Central memory CD8-positive, alpha-beta T cell (primary cell): ENCODE measurements at regions not wholly inside any gene's neighbourhood (a gene's known extent, or its start where the extent isn't known, plus 50 kb on each side); places are given as distances from the start of the nearest gene placed in this dataset.

ENCODE experiments used
- ATAC-seq: fragments of 150-1000 bp; cut with Tn5 transposase; replicated peaks from 2 replicates; pipeline ENCODE4 v1.10.0; 2022; ENCODE audit warnings: mild to moderate bottlenecking, moderate FRiP score, moderate number of reproducible peaks; ENCODE audit not compliant: poor library complexity, severe bottlenecking; ENCODE audit errors: extremely low read depth
- DNase-seq, 2 donors: peaks; one replicate each; pipeline ENCODE4 v3.0.0; 2021; ENCODE audit warnings: low spot score in 2 of 2
- H3K27ac Mint-ChIP-seq: one replicate; pipeline ENCODE4 v1.8.0; 2022; ENCODE audit warnings: low read depth, mild to moderate bottlenecking, moderate library complexity, mixed read lengths
- H3K27me3 Mint-ChIP-seq: one replicate; pipeline ENCODE4 v1.8.0; 2022; ENCODE audit warnings: mixed read lengths
- H3K36me3 Mint-ChIP-seq: one replicate; pipeline ENCODE4 v1.8.0; 2022; ENCODE audit warnings: mild to moderate bottlenecking, moderate library complexity, mixed read lengths; ENCODE audit not compliant: insufficient read depth
- H3K4me1 Mint-ChIP-seq: one replicate; pipeline ENCODE4 v1.8.0; 2022; ENCODE audit warnings: mixed read lengths
- H3K4me3 Mint-ChIP-seq: one replicate; pipeline ENCODE4 v1.8.0; 2022; ENCODE audit warnings: mild to moderate bottlenecking, moderate library complexity, mixed read lengths
- H3K9me3 Mint-ChIP-seq: one replicate; pipeline ENCODE4 v1.8.0; 2022; ENCODE audit warnings: mixed read lengths

DNA sequence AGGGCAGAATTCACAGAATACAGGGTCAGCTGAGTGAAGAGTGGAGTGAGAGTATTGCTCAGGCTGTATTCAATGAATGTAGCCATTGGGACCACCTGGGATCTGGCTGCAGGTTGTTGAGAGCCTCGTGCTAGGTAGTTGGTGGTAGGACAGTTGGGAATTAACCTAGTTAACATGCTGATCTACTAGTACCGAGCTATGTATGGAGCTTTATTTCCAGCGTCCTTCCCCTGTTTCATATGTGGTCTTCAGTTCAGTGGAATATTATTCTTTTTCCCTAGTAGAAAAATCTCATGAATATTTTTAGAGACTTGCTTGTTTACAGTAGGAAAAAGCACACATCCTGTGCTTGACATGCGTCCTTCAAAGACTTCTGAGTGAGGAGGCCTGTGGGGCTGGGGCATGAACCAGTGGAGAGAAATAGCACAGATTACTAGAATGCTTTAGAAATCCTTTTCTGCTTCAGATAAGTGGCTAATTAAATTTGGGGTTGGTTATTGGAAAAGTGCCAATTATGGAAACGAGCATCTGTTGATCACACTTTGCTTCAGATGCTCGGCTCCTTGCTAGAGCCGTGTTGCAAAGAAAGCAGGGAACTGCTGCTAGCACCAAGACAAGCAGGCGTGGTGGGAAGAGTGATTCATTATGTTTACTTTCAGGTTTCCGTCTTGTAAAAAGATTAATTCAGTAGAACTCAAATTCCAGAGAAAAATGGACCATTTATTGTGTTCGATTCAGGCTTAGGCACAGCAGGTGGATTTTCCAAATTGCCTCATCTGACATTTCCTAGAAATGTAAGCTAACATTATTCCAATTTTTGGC, 53.6 kb downstream of the ARF6 start:
- Mint-ChIP-seq H3K27me3 (no peaks in the 10 kb centered on the region), H3K9me3 (peaks cover 9% of the 10 kb centered on the region), H3K36me3 (peaks cover 1% of the 10 kb centered on the region), H3K4me1 (peaks cover 56% of the 10 kb centered on the region), H3K27ac (peak overlapping the region; percentile 89), H3K4me3 (peak overlapping the region; percentile 33)
- no peak for DNase-seq
- ATAC-seq, result peak; percentile 46

DNA sequence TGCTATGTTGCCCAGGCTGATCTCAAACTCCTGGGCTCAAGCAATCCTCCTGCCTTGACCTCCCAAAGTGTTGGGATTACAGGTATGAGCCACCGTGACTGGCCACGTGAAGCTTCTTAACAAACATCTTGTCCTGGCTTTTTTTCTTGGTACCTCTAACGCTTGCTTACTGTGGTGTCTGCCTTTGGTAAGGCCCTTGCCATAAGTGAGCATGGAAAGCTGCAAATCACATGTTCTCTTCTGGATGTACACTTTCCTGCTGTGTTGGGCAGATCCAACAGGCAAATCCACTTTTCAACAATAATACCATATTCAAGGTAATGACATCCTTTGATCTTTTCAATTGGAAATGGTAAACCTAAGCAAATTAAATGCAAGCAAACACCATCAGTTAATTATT, 54.6 kb downstream of the ARF6 start:
- H3K36me3 Mint-ChIP-seq, result peaks cover 1% of the 10 kb centered on the region
- H3K4me3 Mint-ChIP-seq, result no peak overlapping the region
- no peak for DNase-seq
- H3K4me1 Mint-ChIP-seq, result peaks cover 57% of the 10 kb centered on the region
- no peak for ATAC-seq
- peaks cover 4% of the 10 kb centered on the region for H3K9me3 Mint-ChIP-seq
- H3K27me3 Mint-ChIP-seq, result no peaks in the 10 kb centered on the region
- H3K27ac Mint-ChIP-seq, result peak overlapping the region; percentile 29

DNA sequence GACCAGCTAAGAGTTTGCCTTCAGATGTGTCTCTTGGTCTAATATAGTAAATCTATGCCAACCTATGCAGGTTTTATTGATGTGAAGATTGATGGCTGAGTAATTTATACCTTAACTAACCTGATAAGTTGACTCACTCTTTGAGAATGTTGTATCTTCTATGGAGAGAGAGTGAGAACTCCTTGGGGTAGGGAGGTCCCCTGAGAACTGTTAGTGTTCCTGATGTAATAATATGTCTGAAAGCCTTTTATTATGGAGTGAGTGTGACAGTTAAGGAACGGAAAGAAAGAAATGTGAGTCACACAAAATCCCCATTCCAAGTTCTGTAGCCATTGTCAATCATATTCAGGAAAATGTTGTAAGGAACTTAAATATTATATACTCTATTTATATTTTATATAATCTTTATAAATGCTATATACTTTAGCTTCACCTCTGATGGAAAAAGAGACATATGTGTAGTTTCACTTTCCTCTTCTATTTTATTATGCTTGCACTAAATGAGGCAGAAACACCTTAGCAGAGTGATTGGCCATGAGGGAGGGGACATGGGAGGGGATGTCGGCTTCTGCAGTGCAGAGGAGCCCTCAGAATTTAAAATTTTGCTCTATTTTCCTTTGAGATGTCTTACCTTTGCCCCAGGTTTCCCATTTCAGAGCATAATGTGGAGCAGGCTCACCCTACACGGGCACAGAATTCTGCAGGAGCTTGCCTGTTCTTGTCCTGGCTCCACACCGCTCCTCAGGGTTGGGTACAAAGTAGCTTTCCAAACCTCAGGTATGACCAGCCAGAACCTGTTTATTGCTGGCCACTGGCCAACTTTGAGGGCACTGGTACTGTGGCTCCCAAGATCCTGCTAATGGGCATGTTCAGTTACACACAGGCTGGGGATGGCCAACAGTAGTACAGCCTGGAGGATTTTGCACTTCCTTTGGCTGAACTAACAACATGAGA, 57.7 kb downstream of the ARF6 start:
- DNase-seq (no peak), ATAC-seq (no peak)
- no peaks in the 10 kb centered on the region for H3K9me3 Mint-ChIP-seq
- peaks cover 44% of the 10 kb centered on the region for H3K4me1 Mint-ChIP-seq
- H3K27ac Mint-ChIP-seq, result no peak overlapping the region
- H3K36me3 Mint-ChIP-seq, result peaks cover 1% of the 10 kb centered on the region
- no peaks in the 10 kb centered on the region for H3K27me3 Mint-ChIP-seq
- no peak overlapping the region for H3K4me3 Mint-ChIP-seq

DNA sequence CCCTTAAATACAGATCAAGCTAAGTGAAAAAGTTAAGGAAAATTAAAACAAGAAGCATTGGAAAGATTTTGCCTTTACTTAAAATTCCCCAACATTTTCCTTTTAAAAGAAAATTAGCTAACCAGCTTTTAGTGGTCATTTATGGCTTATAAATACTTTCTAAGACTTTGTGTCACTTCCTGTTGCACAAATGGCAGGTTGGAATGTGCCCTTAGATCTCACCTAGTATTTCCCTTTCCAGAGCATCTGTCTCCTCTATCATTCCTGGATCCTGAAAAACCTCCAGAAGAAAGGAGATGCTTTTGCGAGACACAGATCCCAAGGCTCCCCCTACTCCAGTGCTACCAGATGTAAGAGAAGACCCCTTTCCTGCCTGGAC, 58.3 kb downstream of the ARF6 start:
- H3K9me3 Mint-ChIP-seq, result no peaks in the 10 kb centered on the region
- H3K27ac Mint-ChIP-seq, result no peak overlapping the region
- peaks cover 38% of the 10 kb centered on the region for H3K4me1 Mint-ChIP-seq
- no peak for DNase-seq
- peaks cover 1% of the 10 kb centered on the region for H3K36me3 Mint-ChIP-seq
- ATAC-seq, result no peak
- H3K4me3 Mint-ChIP-seq, result no peak overlapping the region
- H3K27me3 Mint-ChIP-seq, result no peaks in the 10 kb centered on the region

DNA sequence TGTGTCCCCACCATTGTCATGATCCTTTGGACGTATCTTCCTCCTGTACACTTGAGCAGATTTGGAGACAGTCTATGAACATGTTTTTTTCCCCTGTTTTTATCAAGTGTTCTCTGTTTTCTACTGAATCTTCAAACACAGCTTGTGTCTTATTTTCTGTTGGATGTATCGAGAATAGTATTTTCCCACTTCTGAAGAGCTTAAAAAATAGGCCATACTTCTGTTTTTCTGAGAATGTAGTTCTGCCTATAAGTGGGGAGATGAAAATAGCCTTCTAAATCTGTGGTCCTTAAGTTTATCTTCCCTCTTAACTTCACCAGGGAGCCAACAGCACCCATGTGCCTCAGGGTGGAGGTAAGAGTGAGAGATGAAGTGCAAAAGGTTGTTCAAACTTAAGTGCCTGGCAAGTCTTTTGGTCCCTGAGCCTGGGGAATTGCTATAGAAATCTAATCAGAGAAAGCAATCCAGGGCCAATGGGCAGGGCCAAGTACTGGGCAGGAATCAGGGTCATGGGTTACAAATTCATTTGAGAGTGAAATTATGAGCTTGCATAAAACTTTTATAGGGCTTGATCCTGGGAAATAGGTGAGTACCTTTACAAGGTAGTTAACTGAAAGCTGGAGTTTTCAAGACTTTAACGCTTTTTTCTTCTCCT, 58.9 kb downstream of the ARF6 start:
- H3K36me3 Mint-ChIP-seq, result no peaks in the 10 kb centered on the region

DNA sequence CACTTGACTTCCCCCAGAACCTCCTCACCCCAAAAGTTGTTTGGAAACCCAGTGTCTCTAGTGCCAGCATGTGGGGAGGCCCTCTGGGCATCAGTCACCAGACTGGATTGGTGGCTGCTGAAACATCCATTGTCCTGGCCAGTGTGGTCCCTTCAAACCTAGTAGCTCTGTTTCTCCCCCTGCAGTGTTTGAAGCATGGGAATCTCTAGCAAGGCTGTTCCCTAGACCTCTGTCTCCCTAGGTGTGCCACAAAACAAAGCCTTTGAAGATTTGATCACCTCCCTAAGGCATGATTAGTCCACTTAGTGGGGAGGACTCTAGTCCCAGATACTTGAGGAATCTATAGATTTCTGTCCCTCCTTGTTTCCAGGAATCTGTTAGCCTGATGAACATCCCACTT, 60.3 kb downstream of the ARF6 start:
- peaks cover 30% of the 10 kb centered on the region for H3K4me1 Mint-ChIP-seq
- H3K27me3 Mint-ChIP-seq, result no peaks in the 10 kb centered on the region
- ATAC-seq, result no peak
- H3K27ac Mint-ChIP-seq, result no peak overlapping the region
- no peaks in the 10 kb centered on the region for H3K36me3 Mint-ChIP-seq
- DNase-seq, result no peak
- H3K9me3 Mint-ChIP-seq, result no peaks in the 10 kb centered on the region
- no peak overlapping the region for H3K4me3 Mint-ChIP-seq

More for the DNA sequence above, 58.9 kb downstream of the ARF6 start:
- Mint-ChIP-seq H3K9me3 (no peaks in the 10 kb centered on the region), H3K4me3 (no peak overlapping the region), H3K27ac (no peak overlapping the region), H3K4me1 (peaks cover 32% of the 10 kb centered on the region), H3K27me3 (no peaks in the 10 kb centered on the region)
- DNase-seq, result no peak
- ATAC-seq, result no peak

DNA sequence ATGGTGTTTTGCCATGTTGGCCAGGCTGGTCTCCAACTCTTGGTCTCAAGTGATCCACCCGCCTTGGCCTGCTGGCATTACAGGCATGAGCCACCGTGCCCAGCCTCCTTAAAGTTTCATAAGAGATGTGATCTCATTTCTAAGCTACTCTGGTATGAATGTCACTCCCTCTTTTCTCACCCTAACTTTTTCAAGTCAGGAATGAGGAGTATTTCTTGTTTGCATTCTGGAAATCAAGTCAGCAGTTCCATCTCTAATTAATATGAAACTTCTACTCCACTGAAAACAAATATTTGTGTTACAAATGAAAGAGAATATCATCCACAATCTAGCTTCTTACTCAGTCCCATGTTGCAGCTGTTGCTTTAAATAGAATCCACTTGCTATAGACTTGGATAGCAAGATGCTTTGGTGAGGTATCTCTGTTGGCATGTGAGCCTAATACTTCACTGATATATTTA, 61.3 kb downstream of the ARF6 start:
- no peak overlapping the region for H3K27ac Mint-ChIP-seq
- ATAC-seq, result no peak
- H3K9me3 Mint-ChIP-seq, result no peaks in the 10 kb centered on the region
- no peaks in the 10 kb centered on the region for H3K27me3 Mint-ChIP-seq
- DNase-seq, result no peak
- H3K4me3 Mint-ChIP-seq, result no peak overlapping the region
- no peaks in the 10 kb centered on the region for H3K36me3 Mint-ChIP-seq
- peaks cover 24% of the 10 kb centered on the region for H3K4me1 Mint-ChIP-seq

DNA sequence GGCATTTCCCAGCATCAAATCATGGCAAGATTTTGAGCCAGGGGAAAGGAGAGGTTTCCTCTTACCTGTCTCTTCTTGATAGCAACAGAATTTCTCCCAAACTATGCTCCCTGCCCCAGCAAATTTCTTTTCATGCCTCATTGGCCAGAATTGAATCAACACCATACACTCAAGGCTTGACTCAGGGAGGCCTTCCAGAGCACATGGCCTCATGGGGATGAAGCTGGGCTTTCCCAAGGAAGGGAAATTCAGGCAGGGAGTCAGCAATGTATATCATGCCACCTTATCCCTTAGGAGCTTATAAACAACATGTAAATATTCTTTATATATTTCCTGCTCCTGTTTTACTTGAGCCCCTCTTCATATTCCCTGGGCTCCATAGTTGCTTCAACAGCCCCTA, 62.1 kb downstream of the ARF6 start:
- Mint-ChIP-seq H3K36me3 (no peaks in the 10 kb centered on the region), H3K4me1 (peaks cover 24% of the 10 kb centered on the region), H3K27ac (peak overlapping the region; percentile 78), H3K4me3 (no peak overlapping the region), H3K27me3 (no peaks in the 10 kb centered on the region), H3K9me3 (no peaks in the 10 kb centered on the region)
- no peak for DNase-seq
- ATAC-seq, result no peak

DNA sequence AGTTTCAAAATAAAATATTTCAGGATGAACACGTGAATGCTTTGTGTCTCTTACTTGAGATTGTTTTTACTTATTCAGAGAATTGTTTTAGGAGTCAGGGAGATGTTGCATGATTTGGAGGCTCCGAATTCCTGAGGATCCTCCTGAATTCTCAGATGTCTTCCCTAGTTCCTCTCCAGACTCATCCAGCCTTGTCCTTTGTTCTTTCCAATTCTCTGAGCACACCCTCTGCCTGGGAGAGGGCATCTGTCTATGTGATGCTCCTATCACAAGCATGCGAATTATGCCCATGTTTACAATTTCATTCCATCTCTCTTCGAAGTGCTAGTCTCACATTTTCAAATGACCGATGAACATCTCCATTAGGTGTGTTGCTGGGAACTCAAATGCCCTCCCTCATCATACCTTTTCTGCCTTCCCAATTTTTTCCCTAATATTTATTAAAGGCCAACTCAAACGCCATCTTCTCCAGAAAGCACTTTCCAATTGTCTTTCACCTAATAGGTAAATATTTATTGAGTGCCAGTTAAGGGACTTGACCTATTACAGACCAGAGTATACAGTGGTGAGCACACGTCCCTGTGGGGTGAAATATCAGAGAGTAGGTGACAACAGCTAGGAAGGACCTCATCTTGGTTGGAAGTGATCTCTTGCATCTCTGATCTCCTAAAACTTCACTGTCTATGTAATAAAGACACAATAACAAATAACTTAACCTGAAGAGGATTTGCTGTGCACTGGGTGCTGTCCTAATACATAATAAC, 64.4 kb downstream of the ARF6 start:
- no peak overlapping the region for H3K27ac Mint-ChIP-seq
- ATAC-seq (no peak), DNase-seq (no peak)
- no peaks in the 10 kb centered on the region for H3K9me3 Mint-ChIP-seq
- no peaks in the 10 kb centered on the region for H3K27me3 Mint-ChIP-seq
- H3K4me1 Mint-ChIP-seq, result peaks cover 5% of the 10 kb centered on the region
- no peaks in the 10 kb centered on the region for H3K36me3 Mint-ChIP-seq
- no peak overlapping the region for H3K4me3 Mint-ChIP-seq

DNA sequence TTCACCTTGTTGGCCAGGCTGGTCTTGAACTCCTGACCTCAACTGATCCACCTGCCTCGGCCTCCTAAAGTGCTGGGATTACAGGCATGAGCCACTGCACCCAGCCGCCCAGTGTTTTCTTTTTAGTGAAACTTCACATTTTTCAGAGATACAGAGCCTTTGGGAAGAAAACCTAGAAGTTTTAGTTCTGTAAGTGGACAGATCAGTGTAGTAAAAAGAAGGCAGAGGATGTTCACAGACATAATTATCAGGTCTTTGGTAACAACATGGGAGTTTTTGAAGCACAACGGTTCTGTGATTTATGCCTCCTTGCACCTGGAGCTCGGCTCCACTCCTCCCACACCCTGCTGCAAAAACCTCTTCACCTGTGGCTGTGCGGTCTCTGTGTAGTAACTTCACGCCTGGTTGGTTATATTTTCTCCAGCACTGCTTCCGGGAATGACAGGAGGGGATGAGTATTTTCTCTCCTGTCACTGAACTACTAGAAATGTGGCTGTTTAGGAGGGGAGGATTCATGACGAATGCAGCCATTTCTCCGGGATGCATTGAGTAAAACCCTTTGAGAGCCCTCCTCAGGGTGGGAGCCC, 67.0 kb downstream of the ARF6 start:
- no peaks in the 10 kb centered on the region for H3K36me3 Mint-ChIP-seq
- DNase-seq (no peak), ATAC-seq (peak; percentile 36)
- H3K27me3 Mint-ChIP-seq, result no peaks in the 10 kb centered on the region
- no peaks in the 10 kb centered on the region for H3K9me3 Mint-ChIP-seq
- H3K4me1 Mint-ChIP-seq, result peaks cover 4% of the 10 kb centered on the region
- H3K4me3 Mint-ChIP-seq, result no peak overlapping the region
- H3K27ac Mint-ChIP-seq, result no peak overlapping the region

DNA sequence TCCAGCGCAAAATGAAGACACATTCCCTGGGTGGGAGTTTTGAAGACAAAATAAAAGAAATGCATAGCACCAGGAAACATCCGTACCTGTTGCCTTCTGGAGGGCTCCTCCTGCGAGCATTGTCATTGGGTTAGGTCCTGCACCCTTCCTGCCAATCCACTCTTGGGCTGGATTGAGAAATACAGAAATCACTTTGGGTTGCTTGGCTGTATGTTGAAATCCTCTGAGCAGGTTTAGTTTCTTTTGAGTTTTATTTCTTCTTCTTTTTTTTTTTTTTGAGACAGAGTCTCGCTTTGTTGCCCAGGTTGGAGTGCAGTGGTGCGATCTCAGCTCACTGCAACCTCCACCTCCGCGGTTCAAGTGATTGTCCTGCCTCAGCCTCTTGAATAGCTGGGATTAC, 67.6 kb downstream of the ARF6 start:
- peak overlapping the region; percentile 51 for H3K27ac Mint-ChIP-seq
- no peaks in the 10 kb centered on the region for H3K36me3 Mint-ChIP-seq
- no peak overlapping the region for H3K4me3 Mint-ChIP-seq
- no peaks in the 10 kb centered on the region for H3K9me3 Mint-ChIP-seq
- no peak for ATAC-seq
- no peaks in the 10 kb centered on the region for H3K27me3 Mint-ChIP-seq
- peaks cover 1% of the 10 kb centered on the region for H3K4me1 Mint-ChIP-seq
- DNase-seq, result no peak
